ENCODE measurements at regions not wholly inside any gene's neighbourhood (a gene's known extent, or its start where the extent isn't known, plus 50 kb on each side); places are given as distances from the start of the nearest gene placed in this dataset.

DNA sequence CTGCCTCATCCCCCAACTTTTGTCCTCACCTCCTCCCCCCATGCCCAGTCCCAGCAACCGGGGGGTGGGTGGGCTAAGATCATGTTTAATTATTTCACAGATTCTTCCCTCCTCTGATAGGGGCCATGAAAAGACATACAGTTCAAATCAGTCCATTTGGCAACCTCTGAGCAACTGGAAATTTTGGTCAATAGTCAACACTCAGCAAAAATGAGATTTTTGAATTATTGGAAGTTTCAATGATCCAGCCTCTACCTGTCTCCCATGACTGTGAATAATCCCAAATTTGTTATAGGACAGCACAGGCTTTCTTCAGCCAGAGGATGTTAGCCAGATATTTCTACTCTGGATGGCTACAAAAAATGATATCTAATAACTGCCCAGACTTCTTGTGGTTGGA is 549.9 kb downstream of the TNS1 start:
- Histone ChIP-seq H3K4me2 (ENCODE audit: low read length) (no peak overlapping the region), H3K27me3 (ENCODE audit: control insufficient read depth, insufficient read depth, low read length) (no peaks in the 10 kb centered on the region), H3K4me1 (peaks cover 5% of the 10 kb centered on the region), H3K9ac (no peak overlapping the region), H3K36me3 (ENCODE audit: control insufficient read depth, insufficient read depth, low read length) (no peaks in the 10 kb centered on the region), H3K4me3 (ENCODE audit: low read depth, low read length) (no peak overlapping the region), H2AFZ (no peak overlapping the region), H3K27ac (no peak overlapping the region), H3K9me3 (ENCODE audit: control insufficient read depth, low read length) (no peaks in the 10 kb centered on the region), H3K79me2 (no peaks in the 10 kb centered on the region)
- TF ChIP-seq, protein P1, sequence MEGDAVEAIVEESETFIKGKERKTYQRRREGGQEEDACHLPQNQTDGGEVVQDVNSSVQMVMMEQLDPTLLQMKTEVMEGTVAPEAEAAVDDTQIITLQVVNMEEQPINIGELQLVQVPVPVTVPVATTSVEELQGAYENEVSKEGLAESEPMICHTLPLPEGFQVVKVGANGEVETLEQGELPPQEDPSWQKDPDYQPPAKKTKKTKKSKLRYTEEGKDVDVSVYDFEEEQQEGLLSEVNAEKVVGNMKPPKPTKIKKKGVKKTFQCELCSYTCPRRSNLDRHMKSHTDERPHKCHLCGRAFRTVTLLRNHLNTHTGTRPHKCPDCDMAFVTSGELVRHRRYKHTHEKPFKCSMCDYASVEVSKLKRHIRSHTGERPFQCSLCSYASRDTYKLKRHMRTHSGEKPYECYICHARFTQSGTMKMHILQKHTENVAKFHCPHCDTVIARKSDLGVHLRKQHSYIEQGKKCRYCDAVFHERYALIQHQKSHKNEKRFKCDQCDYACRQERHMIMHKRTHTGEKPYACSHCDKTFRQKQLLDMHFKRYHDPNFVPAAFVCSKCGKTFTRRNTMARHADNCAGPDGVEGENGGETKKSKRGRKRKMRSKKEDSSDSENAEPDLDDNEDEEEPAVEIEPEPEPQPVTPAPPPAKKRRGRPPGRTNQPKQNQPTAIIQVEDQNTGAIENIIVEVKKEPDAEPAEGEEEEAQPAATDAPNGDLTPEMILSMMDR (IDR thresholded peaks at IDR 0.05): no peak

GRCh38 chr2:217451666-217452065 is 551.1 kb downstream of the TNS1 start:
- Histone ChIP-seq H3K79me2 (no peaks in the 10 kb centered on the region), H3K9me3 (ENCODE audit: control insufficient read depth, low read length) (no peaks in the 10 kb centered on the region), H3K4me2 (ENCODE audit: low read length) (no peak overlapping the region), H3K27ac (no peak overlapping the region), H3K9ac (no peak overlapping the region), H3K36me3 (ENCODE audit: control insufficient read depth, insufficient read depth, low read length) (no peaks in the 10 kb centered on the region), H3K27me3 (ENCODE audit: control insufficient read depth, insufficient read depth, low read length) (no peaks in the 10 kb centered on the region), H3K4me3 (ENCODE audit: low read depth, low read length) (no peak overlapping the region), H3K4me1 (peaks cover 5% of the 10 kb centered on the region), H2AFZ (no peak overlapping the region)
- TF ChIP-seq, protein P1 (IDR thresholded peaks at IDR 0.05): no peak

DNA sequence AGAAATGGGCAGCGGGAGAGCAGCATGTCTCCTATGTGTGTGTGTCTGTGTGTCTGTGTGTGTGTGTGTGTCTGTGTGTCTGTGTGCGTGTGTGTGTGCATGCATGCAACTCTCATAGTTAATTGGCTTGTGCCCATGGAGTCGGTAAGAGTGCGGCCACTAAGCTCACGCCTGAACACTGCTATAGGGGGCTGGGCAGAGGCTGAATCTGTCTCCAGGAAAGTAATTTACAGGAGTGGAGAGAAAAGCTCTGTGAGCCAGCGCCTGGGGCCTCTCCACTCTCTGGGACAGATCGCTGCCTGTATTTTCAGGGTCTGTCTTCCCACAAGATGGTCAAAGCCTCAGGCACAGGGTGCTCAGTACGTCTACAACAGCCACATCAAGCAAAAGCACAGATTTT is 553.4 kb downstream of the TNS1 start:
- H3K4me2 ChIP-seq (ENCODE audit: low read length): no peak overlapping the region
- no peaks in the 10 kb centered on the region for H3K36me3 ChIP-seq (ENCODE audit: control insufficient read depth, insufficient read depth, low read length)
- no peak overlapping the region for H3K27ac ChIP-seq
- no peak overlapping the region for H3K9ac ChIP-seq
- H3K27me3 ChIP-seq (ENCODE audit: control insufficient read depth, insufficient read depth, low read length): no peaks in the 10 kb centered on the region
- no peak overlapping the region for H3K4me3 ChIP-seq (ENCODE audit: low read depth, low read length)
- no peak overlapping the region for H2AFZ ChIP-seq
- peaks cover 5% of the 10 kb centered on the region for H3K4me1 ChIP-seq
- H3K79me2 ChIP-seq: no peaks in the 10 kb centered on the region
- TF ChIP-seq, protein P1 (IDR thresholded peaks at IDR 0.05): no peak
- no peaks in the 10 kb centered on the region for H3K9me3 ChIP-seq (ENCODE audit: control insufficient read depth, low read length)

DNA sequence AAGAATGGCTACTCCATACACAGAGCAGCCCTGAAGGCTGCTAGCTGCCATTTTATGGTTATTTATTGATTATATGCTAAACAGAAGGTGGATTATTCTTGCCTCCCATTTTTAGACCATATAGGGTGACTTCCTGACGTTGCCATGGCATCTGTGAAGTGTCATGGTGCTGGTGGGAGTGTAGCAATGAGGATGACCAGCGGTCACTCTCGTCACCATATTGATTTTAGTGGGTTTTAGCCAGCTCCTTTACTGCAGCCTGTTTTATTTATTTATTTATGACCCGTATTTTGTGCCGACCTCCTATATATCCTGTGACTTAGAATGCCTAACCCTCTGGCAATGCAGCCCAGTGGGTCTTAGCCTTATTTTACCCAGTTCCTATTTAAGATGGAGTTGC is 553.9 kb downstream of the TNS1 start:
- no peak overlapping the region for H3K27ac ChIP-seq

DNA sequence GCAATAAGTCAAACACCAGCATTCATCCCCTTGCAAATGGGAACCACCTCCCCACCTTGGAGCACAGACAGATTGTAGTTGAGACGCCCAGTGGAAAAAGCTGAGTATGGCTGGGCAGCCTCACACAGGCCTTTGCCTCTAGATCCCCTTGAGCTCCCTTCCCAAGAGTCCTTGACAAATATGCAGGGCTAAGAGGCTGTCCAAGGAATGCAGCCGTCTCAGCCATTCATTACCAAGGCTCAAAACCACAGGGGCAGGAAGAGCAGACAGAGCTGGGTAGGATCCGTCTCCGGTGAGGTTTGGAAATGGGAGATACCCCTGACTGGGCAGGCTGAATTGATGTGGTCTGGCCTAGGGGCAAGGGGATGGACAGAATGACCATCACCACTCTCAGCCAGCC is 557.1 kb downstream of the TNS1 start:
- TF ChIP-seq, protein P1 (IDR thresholded peaks at IDR 0.05): no peak

More for the DNA sequence above, 553.9 kb downstream of the TNS1 start:
- Histone ChIP-seq H3K4me3 (ENCODE audit: low read depth, low read length) (no peak overlapping the region), H3K9me3 (ENCODE audit: control insufficient read depth, low read length) (no peaks in the 10 kb centered on the region), H3K27me3 (ENCODE audit: control insufficient read depth, insufficient read depth, low read length) (no peaks in the 10 kb centered on the region), H3K9ac (no peak overlapping the region), H3K79me2 (no peaks in the 10 kb centered on the region), H3K36me3 (ENCODE audit: control insufficient read depth, insufficient read depth, low read length) (no peaks in the 10 kb centered on the region), H3K4me2 (ENCODE audit: low read length) (no peak overlapping the region), H2AFZ (no peak overlapping the region), H3K4me1 (peaks cover 5% of the 10 kb centered on the region)
- TF ChIP-seq, protein P1 (IDR thresholded peaks at IDR 0.05): no peak

More for the DNA sequence above, 557.1 kb downstream of the TNS1 start:
- H3K27ac ChIP-seq: no peak overlapping the region
- H3K79me2 ChIP-seq: no peaks in the 10 kb centered on the region
- no peak overlapping the region for H3K4me2 ChIP-seq (ENCODE audit: low read length)
- no peaks in the 10 kb centered on the region for H3K27me3 ChIP-seq (ENCODE audit: control insufficient read depth, insufficient read depth, low read length)
- H3K4me3 ChIP-seq (ENCODE audit: low read depth, low read length): no peak overlapping the region
- no peak overlapping the region for H3K9ac ChIP-seq
- H3K36me3 ChIP-seq (ENCODE audit: control insufficient read depth, insufficient read depth, low read length): no peaks in the 10 kb centered on the region
- H3K9me3 ChIP-seq (ENCODE audit: control insufficient read depth, low read length): no peaks in the 10 kb centered on the region
- no peaks in the 10 kb centered on the region for H3K4me1 ChIP-seq
- no peak overlapping the region for H2AFZ ChIP-seq
